ENCODE measurements at regions not wholly inside any gene's neighbourhood (a gene's known extent, or its start where the extent isn't known, plus 50 kb on each side); places are given as distances from the start of the nearest gene placed in this dataset.

GRCh38 chr5:2906302-2907090 lies 155.0 kb upstream of the IRX2 start:
- no peak for DNase-seq (ENCODE audit: low read depth in 4 of 4, low spot score in 3 of 4)

DNA sequence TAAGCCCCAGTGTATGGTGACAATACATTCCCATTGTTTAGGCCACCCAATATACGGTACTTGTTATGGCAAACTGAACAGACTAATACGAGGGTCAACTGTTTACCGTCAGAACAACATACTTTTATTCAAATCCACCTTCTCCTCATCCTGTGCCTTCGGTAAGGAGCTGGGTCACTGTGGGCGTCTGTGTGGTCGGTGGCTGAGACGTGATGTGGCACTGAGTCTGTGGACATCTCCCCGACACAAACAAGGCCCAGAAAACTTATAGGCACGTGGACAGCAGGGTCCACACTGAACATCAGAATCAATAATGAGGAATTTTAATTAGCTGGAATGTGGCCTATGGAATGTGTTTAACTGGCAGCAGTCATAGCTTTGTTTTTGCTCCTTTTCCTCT lies 154.3 kb upstream of the IRX2 start:
- no peak for DNase-seq (ENCODE audit: low read depth in 4 of 4, low spot score in 3 of 4)

GRCh38 chr5:2904956-2905355 lies 153.5 kb upstream of the IRX2 start:
- DNase-seq (ENCODE audit: low read depth in 4 of 4, low spot score in 3 of 4), result no peak

DNA sequence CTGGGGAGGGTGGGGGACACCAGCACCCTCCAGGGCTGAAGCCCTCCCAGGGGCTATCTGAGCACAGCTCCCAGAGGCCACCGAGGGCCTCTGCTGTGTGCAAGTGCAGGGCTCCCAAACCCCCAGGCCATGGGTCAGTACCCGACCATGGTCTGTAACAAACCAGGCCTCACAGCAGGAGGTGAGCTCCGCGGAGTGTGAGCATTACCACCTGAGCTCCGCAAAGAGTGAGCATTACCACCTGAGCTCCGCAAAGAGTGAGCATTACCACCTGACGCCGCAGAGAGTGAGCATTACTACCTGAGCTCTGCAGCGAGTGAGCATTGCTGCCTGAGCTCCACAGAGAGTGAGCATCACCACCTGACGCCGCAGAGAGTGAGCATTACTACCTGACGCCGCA lies 152.9 kb upstream of the IRX2 start:
- DNase-seq (ENCODE audit: low read depth in 4 of 4, low spot score in 3 of 4), result no peak

DNA sequence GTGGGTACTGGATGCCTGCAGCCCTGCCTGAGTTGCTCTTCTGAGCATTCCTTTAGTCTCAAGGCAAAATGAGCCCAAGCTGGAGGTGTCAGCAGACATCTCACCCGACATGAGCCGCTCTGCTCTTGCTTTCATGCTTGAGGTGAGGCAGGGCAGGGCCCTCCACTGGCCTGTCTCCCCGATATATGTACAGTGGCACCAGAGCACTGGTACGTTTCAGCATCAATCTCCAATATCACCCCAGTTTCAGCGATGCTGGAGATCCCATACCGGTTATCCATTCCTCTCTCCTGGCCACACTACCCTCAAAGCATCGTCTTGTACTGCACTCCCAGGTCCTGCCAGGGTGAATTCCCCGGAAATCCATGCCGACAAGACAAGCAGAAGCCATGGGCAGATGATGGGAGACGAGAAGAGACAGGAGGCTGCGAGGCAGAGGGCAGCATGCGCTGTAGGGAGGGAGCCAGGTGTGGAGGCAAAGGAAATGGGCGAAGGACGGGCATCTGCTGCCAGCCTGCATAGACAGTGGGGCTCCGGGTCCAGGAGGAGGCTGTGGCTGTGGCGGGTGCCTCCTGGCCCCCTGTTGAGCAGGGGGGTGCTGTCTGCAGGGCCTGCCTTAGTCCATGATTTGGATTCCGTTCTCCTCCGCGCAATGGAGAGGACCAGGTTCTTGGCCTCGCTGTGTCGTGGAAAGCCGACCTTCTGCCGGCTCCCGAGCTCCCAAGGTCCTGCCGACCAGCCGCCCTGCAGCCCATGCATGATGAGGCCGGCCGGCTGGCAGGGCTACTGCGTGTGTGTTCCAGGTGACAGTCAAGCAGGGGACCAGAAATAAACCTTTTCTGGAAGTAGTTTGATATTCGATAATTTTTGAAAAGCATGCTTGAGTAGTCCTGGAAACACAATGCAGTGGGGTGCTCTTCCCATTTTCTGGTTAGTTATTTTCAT lies 152.2 kb upstream of the IRX2 start:
- DNase-seq (ENCODE audit: low read depth in 4 of 4, low spot score in 3 of 4), result no peak

GRCh38 chr5:2902742-2903297 lies 151.3 kb upstream of the IRX2 start:
- no peak for DNase-seq (ENCODE audit: low read depth in 4 of 4, low spot score in 3 of 4)

DNA sequence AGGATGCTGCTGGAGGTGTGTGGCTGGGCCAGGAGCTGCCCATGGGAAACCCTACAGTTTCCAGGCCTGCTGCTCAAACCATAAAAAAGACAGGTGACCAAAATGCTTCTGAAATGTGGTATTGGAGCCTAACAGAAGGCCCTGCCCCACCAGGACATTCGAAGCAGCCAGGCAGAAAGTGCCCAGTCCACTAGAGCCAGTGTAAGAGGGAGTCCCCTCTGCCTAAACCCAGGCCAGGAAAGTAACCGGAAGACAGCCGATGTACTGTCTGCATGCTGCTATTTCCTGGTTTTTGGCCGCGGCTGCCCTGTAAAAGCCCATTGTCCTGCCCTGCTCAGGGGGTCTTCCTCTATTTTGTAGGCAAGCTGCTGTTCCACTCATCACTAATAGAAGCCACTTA lies 150.7 kb upstream of the IRX2 start:
- DNase-seq (ENCODE audit: low read depth in 4 of 4, low spot score in 3 of 4), result no peak

DNA sequence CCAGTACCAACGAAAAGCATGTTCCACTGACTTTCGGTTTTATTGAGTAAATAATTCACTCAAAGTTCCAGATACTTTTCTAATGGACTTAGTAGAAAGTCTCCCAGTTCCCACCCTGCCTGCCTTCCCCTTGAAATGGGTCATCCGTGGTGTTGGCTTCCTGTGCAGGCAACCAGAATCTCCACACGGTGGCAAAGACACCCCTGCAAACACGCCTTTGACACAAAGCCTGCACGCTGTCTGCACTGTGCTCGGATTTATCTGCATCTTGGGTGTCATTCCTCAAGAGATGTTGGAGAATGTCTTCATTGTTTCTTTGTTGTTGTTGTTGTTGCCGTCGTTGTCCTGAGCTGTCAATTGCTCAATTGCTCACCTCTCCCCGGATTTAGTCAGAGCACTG lies 150.0 kb upstream of the IRX2 start:
- DNase-seq (ENCODE audit: low read depth in 4 of 4, low spot score in 3 of 4), result no peak

GRCh38 chr5:2901096-2901495 lies 149.6 kb upstream of the IRX2 start:
- no peak for DNase-seq (ENCODE audit: low read depth in 4 of 4, low spot score in 3 of 4)

GRCh38 chr5:2900360-2900759 lies 148.9 kb upstream of the IRX2 start:
- DNase-seq (ENCODE audit: low read depth in 4 of 4, low spot score in 3 of 4), result no peak

DNA sequence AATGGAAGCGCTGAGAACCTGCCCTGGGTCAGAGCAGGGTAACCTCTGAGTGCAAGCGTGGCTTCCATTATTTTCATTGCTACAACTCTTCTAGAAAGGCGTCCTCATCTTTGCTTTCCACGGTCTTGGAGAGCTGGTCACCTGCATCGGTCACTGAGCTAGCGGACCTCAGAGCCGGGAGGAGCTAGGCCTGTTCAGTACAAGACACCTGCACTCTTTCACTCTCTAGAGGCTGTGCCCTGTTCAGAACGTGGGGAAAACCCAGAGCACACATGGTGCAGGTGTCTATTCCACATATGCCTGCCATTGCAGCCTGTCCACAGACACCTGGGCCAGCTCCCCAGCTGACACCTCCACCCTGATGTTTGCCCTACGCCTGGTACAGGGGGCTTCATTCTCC lies 147.8 kb upstream of the IRX2 start:
- no peak for DNase-seq (ENCODE audit: low read depth in 4 of 4, low spot score in 3 of 4)

GRCh38 chr5:2898661-2899060 lies 147.2 kb upstream of the IRX2 start:
- DNase-seq (ENCODE audit: low read depth in 4 of 4, low spot score in 3 of 4), result no peak

GRCh38 chr5:2897276-2897961 lies 145.9 kb upstream of the IRX2 start:
- no peak for DNase-seq (ENCODE audit: low read depth in 4 of 4, low spot score in 3 of 4)

DNA sequence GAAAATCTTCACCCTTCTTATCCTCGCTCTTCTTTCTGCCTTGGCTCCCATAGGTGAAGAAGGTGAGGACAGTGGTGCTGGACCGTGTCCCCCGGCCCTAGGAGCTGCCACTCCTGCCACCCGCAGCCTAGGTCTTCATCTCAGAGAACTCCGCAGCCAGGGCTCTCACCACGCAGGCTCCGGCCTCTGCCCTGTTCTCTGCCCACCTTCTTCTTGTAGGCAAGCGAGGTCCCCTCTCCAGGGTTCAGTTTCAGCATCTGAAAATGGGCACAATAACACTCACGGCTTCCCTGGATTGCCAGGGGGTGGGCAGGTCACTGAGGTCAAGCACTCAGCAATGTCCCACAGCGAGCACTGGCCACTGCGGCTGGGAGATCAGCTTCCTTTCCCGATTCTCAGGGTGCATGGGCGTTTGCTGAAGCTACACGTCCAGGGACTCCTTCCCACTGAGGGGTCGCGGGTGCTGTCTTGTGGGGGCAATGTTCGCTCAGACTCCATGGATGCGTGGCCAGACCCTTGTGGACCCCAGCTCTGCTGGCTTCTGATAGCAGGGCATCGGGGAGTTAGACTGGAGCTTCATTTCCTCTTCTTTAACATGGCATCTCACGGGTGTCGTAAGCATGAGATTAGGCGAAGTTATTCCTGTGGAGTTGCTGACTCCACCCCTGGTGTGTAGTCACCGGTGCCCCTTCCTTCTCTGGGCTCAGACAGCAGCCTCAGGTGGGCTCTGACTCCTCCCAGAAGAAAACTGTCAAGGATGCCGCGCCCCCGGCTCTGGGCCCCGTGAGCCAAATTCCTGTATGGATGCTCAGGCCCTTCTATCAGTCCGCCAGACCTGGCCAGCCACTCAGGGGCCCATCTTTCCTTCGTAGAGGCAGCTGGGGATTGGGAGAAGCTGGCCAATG lies 145.1 kb upstream of the IRX2 start:
- DNase-seq (ENCODE audit: low read depth in 4 of 4, low spot score in 3 of 4), result no peak

DNA sequence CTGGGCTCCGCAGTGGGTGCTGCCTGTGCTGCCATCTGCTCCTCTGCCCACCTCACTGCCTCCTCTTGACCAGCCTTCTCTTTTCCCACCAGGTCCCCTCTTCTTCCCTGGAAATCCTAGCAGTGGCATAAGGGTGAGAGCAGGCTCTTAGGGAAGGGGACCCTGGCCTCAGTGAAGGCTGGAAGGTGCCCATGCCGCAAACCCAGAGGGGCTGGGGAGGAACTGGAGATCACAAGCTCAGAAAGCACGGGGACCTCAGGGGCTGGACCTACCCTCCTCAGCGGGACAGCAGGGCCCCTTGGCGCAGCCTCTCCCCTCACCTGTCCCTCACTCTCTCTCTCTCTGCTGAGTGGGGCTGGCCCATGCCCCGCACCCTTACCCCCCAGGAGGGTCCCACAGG lies 144.4 kb upstream of the IRX2 start:
- DNase-seq (ENCODE audit: low read depth in 4 of 4, low spot score in 3 of 4), result no peak

- no peak for DNase-seq (ENCODE audit: low read depth in 4 of 4, low spot score in 3 of 4)
These were observed 143.7 kb upstream of the IRX2 start for GRCh38 chr5:2895196-2895595.

GRCh38 chr5:2894736-2895135 lies 143.3 kb upstream of the IRX2 start:
- no peak for DNase-seq (ENCODE audit: low read depth in 4 of 4, low spot score in 3 of 4)

GRCh38 chr5:2894316-2894715 lies 142.8 kb upstream of the IRX2 start:
- no peak for DNase-seq (ENCODE audit: low read depth in 4 of 4, low spot score in 3 of 4)

DNA sequence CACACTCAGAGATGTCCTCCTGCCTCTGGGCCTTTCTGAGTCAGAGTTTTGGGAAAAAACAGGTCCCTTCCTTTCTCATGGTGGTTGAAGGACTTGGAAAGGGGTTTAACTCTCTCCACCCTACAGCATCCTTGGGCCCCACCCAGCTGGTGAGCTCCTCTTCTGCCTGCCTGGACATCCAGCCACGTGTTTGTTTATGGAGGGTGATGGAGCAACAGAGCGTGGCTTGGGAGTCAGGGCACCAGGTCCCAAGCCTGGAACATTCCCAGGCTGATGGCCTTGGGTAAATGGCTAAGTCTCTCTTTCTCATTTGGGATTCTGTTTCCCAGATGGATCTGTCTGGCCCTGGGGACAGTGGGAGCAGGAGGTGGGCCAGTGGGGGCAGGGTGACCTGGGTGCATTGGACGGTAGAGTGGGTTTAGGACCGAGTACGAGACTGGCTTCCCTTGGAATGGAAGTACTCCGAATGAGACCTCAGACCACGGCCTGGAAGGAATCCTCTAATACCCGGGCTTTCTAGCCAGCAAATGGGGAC lies 141.1 kb upstream of the IRX2 start:
- no peak for DNase-seq (ENCODE audit: low read depth in 4 of 4, low spot score in 3 of 4)

DNA sequence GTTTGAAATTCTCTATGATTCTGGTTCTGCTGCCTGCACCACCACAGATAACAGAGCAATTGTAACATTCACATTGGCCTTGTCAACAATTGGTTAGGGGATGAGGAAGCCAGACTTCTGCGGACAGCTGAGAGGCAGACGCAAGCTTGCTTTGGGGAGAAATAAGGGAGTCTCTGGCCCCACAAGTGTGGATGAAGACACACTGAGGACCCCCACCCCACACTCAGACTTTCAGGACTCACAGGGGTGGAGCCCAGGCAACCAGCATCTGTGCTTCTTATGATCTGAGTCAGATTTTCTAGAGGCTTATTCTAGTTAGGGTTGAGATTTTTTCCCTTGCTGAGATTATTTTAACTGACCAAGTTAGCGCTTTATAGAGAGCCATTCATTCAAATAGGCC lies 140.3 kb upstream of the IRX2 start:
- no peak for DNase-seq (ENCODE audit: low read depth in 4 of 4, low spot score in 3 of 4)
